ENCODE measurements at regions not wholly inside any gene's neighbourhood (a gene's known extent, or its start where the extent isn't known, plus 50 kb on each side); places are given as distances from the start of the nearest gene placed in this dataset.
"Not testable (repeated sequence)": the region's sequence is repeated elsewhere in the genome, so short reads cannot be mapped to it uniquely, and the experiment has no call there.

DNA sequence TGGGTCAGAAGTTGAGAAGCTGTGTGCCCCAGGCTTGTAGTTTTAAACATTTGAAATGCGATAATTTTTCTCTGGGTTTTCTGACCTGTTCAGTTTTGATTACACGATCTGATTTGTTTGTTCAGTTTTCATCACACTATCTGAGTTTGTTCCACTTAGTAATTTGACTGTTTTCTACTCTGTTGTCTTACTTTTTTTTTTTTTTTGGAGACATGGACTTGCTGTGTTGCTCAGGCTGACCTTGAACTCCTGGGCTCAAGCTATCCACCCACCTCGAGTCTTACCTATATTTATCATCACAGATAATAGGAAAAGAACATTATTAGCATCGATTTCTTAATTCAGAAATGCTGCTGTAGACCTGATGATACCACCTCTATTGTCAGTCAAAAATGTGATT is 379.1 kb downstream of the UTRN start:
- TF ChIP-seq, protein P1, sequence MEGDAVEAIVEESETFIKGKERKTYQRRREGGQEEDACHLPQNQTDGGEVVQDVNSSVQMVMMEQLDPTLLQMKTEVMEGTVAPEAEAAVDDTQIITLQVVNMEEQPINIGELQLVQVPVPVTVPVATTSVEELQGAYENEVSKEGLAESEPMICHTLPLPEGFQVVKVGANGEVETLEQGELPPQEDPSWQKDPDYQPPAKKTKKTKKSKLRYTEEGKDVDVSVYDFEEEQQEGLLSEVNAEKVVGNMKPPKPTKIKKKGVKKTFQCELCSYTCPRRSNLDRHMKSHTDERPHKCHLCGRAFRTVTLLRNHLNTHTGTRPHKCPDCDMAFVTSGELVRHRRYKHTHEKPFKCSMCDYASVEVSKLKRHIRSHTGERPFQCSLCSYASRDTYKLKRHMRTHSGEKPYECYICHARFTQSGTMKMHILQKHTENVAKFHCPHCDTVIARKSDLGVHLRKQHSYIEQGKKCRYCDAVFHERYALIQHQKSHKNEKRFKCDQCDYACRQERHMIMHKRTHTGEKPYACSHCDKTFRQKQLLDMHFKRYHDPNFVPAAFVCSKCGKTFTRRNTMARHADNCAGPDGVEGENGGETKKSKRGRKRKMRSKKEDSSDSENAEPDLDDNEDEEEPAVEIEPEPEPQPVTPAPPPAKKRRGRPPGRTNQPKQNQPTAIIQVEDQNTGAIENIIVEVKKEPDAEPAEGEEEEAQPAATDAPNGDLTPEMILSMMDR (IDR thresholded peaks at IDR 0.05; ENCODE audit: extremely low read depth, missing control alignments): no peak
- DNase-seq (ENCODE audit: low spot score): no peak

DNA sequence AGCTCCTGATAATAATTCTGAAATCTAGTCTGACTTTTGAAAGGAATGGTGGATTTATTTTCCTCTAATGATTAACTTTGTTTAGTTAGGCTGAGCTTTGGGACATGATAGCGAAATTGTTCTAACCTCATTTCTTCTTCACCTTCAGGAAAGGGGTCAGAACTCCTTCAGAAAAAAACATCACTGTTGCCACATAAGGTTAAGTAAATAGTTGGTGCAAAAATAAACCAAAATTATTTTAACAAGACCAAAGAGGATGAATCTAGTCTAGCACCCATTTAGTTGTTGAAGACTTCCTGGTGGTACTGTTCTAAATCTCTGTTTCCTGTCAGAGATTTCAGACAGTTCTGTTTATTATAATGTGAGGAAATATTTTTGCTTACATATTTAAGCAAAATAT is 379.8 kb downstream of the UTRN start:
- TF ChIP-seq, protein P1 (IDR thresholded peaks at IDR 0.05; ENCODE audit: extremely low read depth, missing control alignments): no peak

DNA sequence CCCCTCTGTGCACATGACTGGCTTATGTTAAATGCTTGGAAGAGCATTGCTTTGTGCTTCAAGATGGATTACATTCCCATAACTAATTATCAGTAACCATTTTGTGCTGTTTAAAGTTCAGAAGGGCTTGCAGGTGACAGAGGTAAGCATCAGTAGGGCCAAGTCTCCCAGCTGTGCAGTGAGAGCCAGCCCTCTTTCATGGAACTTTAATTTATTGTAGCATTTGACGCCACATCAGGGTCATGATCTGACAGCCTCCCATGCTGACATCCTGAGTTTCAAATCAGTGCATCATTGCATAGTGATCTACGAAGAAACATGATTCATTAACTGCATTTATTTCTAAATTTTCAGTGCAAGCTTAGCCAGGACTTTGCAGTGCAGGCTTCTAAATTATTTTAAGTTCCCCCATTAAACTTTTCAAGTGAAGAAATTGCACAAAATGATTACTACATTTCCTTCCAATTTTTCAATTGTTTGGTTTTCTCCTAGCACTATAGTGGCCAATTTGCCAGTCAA is 380.9 kb downstream of the UTRN start:
- DNase-seq (ENCODE audit: low spot score): no peak
- TF ChIP-seq, protein P1 (IDR thresholded peaks at IDR 0.05; ENCODE audit: extremely low read depth, missing control alignments): no peak

More for the DNA sequence above, 379.8 kb downstream of the UTRN start:
- DNase-seq (ENCODE audit: low spot score): no peak

DNA sequence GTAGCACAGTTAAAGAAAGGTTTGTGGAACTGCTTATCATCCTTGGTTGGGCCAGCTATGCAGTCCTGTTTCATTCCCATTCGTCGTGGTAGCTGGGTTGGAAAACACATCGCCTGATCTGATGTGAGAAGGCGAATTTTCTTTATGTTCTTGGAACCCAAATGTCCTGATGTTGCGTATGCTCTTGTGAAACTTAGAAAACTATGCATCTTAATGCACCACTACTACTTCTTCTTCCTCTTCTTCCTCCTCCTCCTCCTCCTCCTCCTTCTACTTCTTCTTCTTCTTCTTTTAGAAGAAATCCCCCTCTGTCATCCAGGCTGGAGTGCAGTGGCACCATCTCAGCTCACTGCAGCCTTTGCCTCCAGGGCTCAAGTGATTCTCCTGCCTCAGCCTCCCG is 381.6 kb downstream of the UTRN start:
- TF ChIP-seq, protein P1 (IDR thresholded peaks at IDR 0.05; ENCODE audit: extremely low read depth, missing control alignments): no peak

DNA sequence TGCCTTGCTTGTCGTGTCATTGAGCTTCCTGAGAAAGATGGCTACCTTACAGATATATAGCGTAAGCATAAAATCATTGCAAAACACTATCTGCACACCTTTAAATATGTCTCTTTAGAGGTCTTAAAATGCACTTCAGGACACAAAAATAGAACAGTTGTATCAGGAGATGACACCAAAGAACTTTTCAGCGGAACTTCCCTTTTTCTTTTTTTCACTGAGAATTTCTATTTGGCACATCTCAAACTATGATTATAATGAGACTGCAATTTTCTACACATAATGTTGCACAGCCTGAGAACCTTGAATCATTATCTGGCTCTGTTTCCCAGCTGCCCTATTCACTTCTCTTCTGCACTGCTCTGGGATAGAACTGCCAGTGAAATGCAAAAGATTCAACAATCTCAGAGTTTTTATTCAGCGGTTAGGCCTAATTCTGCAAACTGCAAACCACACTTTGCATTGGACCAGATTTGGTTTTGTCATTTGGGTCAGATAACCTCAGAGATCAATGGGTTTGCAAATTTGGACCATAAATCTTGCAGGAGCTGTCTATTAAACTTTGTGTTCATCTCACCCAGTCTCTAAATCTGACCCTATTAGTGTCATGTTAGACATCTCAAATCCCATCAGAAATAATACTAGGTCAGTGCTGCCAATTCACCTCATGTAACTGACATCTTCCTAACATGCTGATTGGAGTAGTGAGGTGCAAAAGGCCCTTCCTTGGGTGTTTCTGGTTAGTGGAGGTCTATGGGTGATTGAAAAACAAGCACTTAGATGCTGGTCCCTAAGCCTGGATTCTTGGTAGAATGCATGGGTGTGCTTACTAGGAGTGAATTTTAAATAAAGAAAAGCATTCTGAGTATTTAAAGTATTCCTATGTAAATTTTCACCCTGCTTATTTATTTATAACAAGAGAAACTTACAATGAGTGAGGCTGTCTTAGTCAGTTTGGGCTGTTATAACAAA is 382.7 kb downstream of the UTRN start:
- TF ChIP-seq, protein P1 (IDR thresholded peaks at IDR 0.05; ENCODE audit: extremely low read depth, missing control alignments): no peak
- DNase-seq (ENCODE audit: low spot score): no peak

More for the DNA sequence above, 381.6 kb downstream of the UTRN start:
- no peak for DNase-seq (ENCODE audit: low spot score)

DNA sequence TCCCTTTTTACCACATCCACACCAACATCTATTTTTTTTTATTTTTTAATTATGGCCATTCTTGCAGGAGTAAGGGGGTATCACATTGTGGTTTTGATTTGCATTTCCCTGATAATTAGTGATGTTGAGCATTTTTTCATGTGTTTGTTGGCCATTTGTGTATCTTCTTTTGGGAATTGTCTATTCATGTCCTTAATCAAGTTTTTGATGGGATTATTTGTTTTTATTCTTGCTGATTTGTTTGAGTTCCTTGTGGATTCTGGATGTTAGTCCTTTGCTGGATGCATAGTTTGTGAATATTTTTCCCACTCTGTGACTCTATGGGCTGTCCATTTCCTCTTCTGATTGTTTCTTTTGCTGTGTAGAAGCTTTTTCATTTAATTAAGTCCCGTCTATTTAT is 385.1 kb downstream of the UTRN start:
- DNase-seq (ENCODE audit: low spot score): not testable (repeated sequence)

DNA sequence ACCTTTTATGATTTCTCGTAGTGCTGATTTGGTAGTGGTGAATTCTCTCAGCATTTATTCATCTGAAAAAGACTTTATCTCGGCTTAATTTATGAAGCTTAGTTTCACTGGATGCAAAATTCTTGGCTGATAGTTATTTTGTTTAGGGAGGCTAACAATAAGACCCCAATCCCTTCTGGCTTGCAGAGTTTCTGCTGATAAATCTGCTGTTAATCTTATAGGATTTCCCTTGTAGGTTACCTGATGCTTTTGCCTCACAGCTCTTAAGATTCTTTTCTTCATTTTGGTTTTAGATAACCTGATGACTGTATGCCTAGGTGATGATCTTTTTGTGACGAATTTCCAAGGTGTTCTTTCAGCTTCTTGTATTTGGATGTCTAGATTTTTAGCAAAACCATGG is 388.7 kb downstream of the UTRN start:
- TF ChIP-seq, protein P1 (IDR thresholded peaks at IDR 0.05; ENCODE audit: extremely low read depth, missing control alignments): no peak
- no peak for DNase-seq (ENCODE audit: low spot score)

Data from GM20000 (cell line).